OCI-LY3 (cell line): ENCODE measurements at regions not wholly inside any gene's neighbourhood (a gene's known extent, or its start where the extent isn't known, plus 50 kb on each side); places are given as distances from the start of the nearest gene placed in this dataset.

Experiments
- CTCF ChIP-seq: fragments of 200-600, 300-600 bp; sonication (generic); IDR thresholded peaks from 2 replicates; pipeline ENCODE4 v1.5.1; 2014; ENCODE audit warnings: antibody characterized with exemption, low read length, low read depth
- EZH2phosphoT487 ChIP-seq: fragments of 200-600 bp; shearing (Covaris generic); IDR thresholded peaks from 2 replicates; pipeline ENCODE4 v1.6.1; 2018; ENCODE audit warnings: antibody characterized with exemption, mixed run types, low read depth

GRCh38 chrX:23610495-23610894, 56.8 kb upstream of the PRDX4 start:
- TF ChIP-seq CTCF (no peak), EZH2phosphoT487 (no peak)
